Stomach (tissue), 4 donors: ENCODE measurements at regions not wholly inside any gene's neighbourhood (a gene's known extent, or its start where the extent isn't known, plus 50 kb on each side); places are given as distances from the start of the nearest gene placed in this dataset.

Experiments
- EP300 ChIP-seq: sonication (generic); formaldehyde crosslinking; IDR thresholded peaks from one replicate; pipeline ENCODE4 v1.6.1; 2017; ENCODE audit warnings: antibody characterized with exemption
- POLR2A ChIP-seq, 4 donors: fragments of 450-650 bp; IDR thresholded peaks; one replicate each; pipeline ENCODE4 v1.6.1; 2016; ENCODE audit warnings: antibody characterized with exemption in 4 of 4, control low read depth in 2 of 4, mild to moderate bottlenecking in 1 of 4, moderate library complexity in 1 of 4
- POLR2AphosphoS5 ChIP-seq, 3 donors: sonication (generic); formaldehyde crosslinking; IDR thresholded peaks; one replicate each; pipeline ENCODE4 v1.6.1; 2016; ENCODE audit warnings: antibody characterized with exemption in 3 of 3
- TF ChIP-seq, protein P1 (sequence below), 7 experiments: fragments of 450-650 bp in 4 of 7; fragments of 200-600 bp in 3 of 7; sonication (generic) in 3 of 7; IDR thresholded peaks; one replicate each; pipeline ENCODE4 v1.5.1; 2016 to 2019; ENCODE audit warnings: antibody characterized with exemption in 7 of 7, control low read depth in 2 of 7, mild to moderate bottlenecking in 1 of 7

- TF ChIP-seq, protein P1, sequence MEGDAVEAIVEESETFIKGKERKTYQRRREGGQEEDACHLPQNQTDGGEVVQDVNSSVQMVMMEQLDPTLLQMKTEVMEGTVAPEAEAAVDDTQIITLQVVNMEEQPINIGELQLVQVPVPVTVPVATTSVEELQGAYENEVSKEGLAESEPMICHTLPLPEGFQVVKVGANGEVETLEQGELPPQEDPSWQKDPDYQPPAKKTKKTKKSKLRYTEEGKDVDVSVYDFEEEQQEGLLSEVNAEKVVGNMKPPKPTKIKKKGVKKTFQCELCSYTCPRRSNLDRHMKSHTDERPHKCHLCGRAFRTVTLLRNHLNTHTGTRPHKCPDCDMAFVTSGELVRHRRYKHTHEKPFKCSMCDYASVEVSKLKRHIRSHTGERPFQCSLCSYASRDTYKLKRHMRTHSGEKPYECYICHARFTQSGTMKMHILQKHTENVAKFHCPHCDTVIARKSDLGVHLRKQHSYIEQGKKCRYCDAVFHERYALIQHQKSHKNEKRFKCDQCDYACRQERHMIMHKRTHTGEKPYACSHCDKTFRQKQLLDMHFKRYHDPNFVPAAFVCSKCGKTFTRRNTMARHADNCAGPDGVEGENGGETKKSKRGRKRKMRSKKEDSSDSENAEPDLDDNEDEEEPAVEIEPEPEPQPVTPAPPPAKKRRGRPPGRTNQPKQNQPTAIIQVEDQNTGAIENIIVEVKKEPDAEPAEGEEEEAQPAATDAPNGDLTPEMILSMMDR (IDR thresholded peaks at IDR 0.05): no peak
- no peak for TF ChIP-seq POLR2AphosphoS5 (IDR thresholded peaks at IDR 0.05)
- no peak for TF ChIP-seq POLR2A (IDR thresholded peaks at IDR 0.05)
- no peak for TF ChIP-seq EP300
These were observed 174.5 kb upstream of the TRPC4 start for GRCh38 chr13:38044067-38044466.
